GM23338 (cell line): ENCODE measurements at regions not wholly inside any gene's neighbourhood (a gene's known extent, or its start where the extent isn't known, plus 50 kb on each side); places are given as distances from the start of the nearest gene placed in this dataset.

Source experiments
- CREB1 ChIP-seq: fragments of 250-450 bp; sonication (Bioruptor Pico); IDR thresholded peaks from 2 replicates; pipeline ENCODE4 v1.5.0; 2020; ENCODE audit warnings: low read depth, mild to moderate bottlenecking, moderate library complexity
- CTCF ChIP-seq, 2 experiments: fragments of 200-600 bp in 1 of 2; sonication (generic) in 1 of 2; conservative IDR thresholded peaks; 2 replicates each; pipeline versions ENCODE4 v1.5.1 to v1.6.1; 2016 to 2017; ENCODE audit warnings: antibody characterized with exemption in 2 of 2, low read depth in 2 of 2, mild to moderate bottlenecking in 2 of 2, moderate library complexity in 1 of 2
- EZH2 ChIP-seq: fragments of 200-600 bp; sonication (generic); IDR thresholded peaks from one replicate; pipeline ENCODE4 v1.8.0; 2017; ENCODE audit warnings: antibody characterized with exemption, mild to moderate bottlenecking, low read depth; ENCODE audit not compliant: unreplicated experiment
- NANOG ChIP-seq: IDR thresholded peaks from 2 replicates; pipeline ENCODE4 v1.6.1; 2016; ENCODE audit warnings: antibody characterized with exemption, borderline replicate concordance
- POLR2AphosphoS5 ChIP-seq: IDR thresholded peaks from 2 replicates; pipeline ENCODE4 v1.6.1; 2016; ENCODE audit warnings: antibody characterized with exemption, low read depth

GRCh38 chr18:79581911-79582310, 97.7 kb upstream of the CTDP1 start:
- TF ChIP-seq CTCF (conservative IDR thresholded peaks at IDR 0.05; ENCODE audit: low read depth in 2 of 2) (no peak), POLR2AphosphoS5 (no peak), EZH2 (no peak), CREB1 (CRISPR knock-in tag) (no peak), NANOG (no peak)
